ENCODE measurements at regions not wholly inside any gene's neighbourhood (a gene's known extent, or its start where the extent isn't known, plus 50 kb on each side); places are given as distances from the start of the nearest gene placed in this dataset.

- no peak for DNase-seq
- no peak overlapping the region for H3K4me3 Mint-ChIP-seq
- intact Hi-C loops (cut with micrococcal nuclease), result no loop called here
- H3K27ac Mint-ChIP-seq, result no peak overlapping the region
- CTCF ChIA-PET, result no interaction called here
- H3K9me3 Mint-ChIP-seq, result no peaks in the 10 kb centered on the region
- H3K27me3 Mint-ChIP-seq (ENCODE audit: low read depth), result peaks cover 3% of the 10 kb centered on the region
- H3K36me3 Mint-ChIP-seq (ENCODE audit: low read depth), result no peaks in the 10 kb centered on the region
- no peaks in the 10 kb centered on the region for H3K4me1 Mint-ChIP-seq (ENCODE audit: low read depth)
Observed at GRCh38 chr18:45241982-45242565, 373.2 kb upstream of the SLC14A2 start.

- Mint-ChIP-seq H3K36me3 (ENCODE audit: low read depth) (no peaks in the 10 kb centered on the region), H3K4me3 (no peak overlapping the region)
- CTCF ChIA-PET, result no interaction called here
Observed at GRCh38 chr18:45243340-45244110, 371.8 kb upstream of the SLC14A2 start.

GRCh38 chr18:45245091-45245511 is 370.2 kb upstream of the SLC14A2 start:
- CTCF ChIA-PET, result no interaction called here
- no peak for DNase-seq
- no peaks in the 10 kb centered on the region for H3K9me3 Mint-ChIP-seq
- no peaks in the 10 kb centered on the region for H3K4me1 Mint-ChIP-seq (ENCODE audit: low read depth)
- no peak overlapping the region for H3K27ac Mint-ChIP-seq
- peaks cover 5% of the 10 kb centered on the region for H3K27me3 Mint-ChIP-seq (ENCODE audit: low read depth)
- intact Hi-C loops (cut with micrococcal nuclease), result no loop called here
- H3K36me3 Mint-ChIP-seq (ENCODE audit: low read depth), result no peaks in the 10 kb centered on the region
- no peak overlapping the region for H3K4me3 Mint-ChIP-seq

More at GRCh38 chr18:45243340-45244110, 371.8 kb upstream of the SLC14A2 start:
- H3K9me3 Mint-ChIP-seq, result no peaks in the 10 kb centered on the region
- H3K4me1 Mint-ChIP-seq (ENCODE audit: low read depth), result no peaks in the 10 kb centered on the region
- peaks cover 3% of the 10 kb centered on the region for H3K27me3 Mint-ChIP-seq (ENCODE audit: low read depth)
- no peak for DNase-seq
- no peak overlapping the region for H3K27ac Mint-ChIP-seq
- intact Hi-C loops (cut with micrococcal nuclease), result no loop called here

GRCh38 chr18:45248240-45248903 is 366.9 kb upstream of the SLC14A2 start:
- Mint-ChIP-seq H3K4me3 (no peak overlapping the region), H3K4me1 (ENCODE audit: low read depth) (no peaks in the 10 kb centered on the region), H3K9me3 (no peaks in the 10 kb centered on the region), H3K36me3 (ENCODE audit: low read depth) (no peaks in the 10 kb centered on the region), H3K27me3 (ENCODE audit: low read depth) (peaks cover 4% of the 10 kb centered on the region), H3K27ac (no peak overlapping the region)
- intact Hi-C loops (cut with micrococcal nuclease), result no loop called here
- CTCF ChIA-PET, result no interaction called here
- no peak for DNase-seq

GRCh38 chr18:45249246-45249661 is 366.0 kb upstream of the SLC14A2 start:
- Mint-ChIP-seq H3K27me3 (ENCODE audit: low read depth) (peaks cover 5% of the 10 kb centered on the region), H3K4me1 (ENCODE audit: low read depth) (no peaks in the 10 kb centered on the region), H3K4me3 (no peak overlapping the region), H3K27ac (no peak overlapping the region), H3K9me3 (no peaks in the 10 kb centered on the region), H3K36me3 (ENCODE audit: low read depth) (no peaks in the 10 kb centered on the region)
- CTCF ChIA-PET, result no interaction called here
- intact Hi-C loops (cut with micrococcal nuclease), result no loop called here
- no peak for DNase-seq

- Mint-ChIP-seq H3K9me3 (no peaks in the 10 kb centered on the region), H3K4me3 (no peak overlapping the region), H3K4me1 (ENCODE audit: low read depth) (no peaks in the 10 kb centered on the region), H3K27me3 (ENCODE audit: low read depth) (peaks cover 6% of the 10 kb centered on the region), H3K36me3 (ENCODE audit: low read depth) (no peaks in the 10 kb centered on the region), H3K27ac (no peak overlapping the region)
- DNase-seq, result no peak
- CTCF ChIA-PET, result no interaction called here
- intact Hi-C loops (cut with micrococcal nuclease), result no loop called here
Observed at GRCh38 chr18:45250479-45250878, 364.8 kb upstream of the SLC14A2 start.

GRCh38 chr18:45251236-45251635 is 364.0 kb upstream of the SLC14A2 start:
- no peaks in the 10 kb centered on the region for H3K9me3 Mint-ChIP-seq
- no peak for DNase-seq
- no peaks in the 10 kb centered on the region for H3K4me1 Mint-ChIP-seq (ENCODE audit: low read depth)
- intact Hi-C loops (cut with micrococcal nuclease), result no loop called here
- H3K27me3 Mint-ChIP-seq (ENCODE audit: low read depth), result peaks cover 6% of the 10 kb centered on the region
- no peaks in the 10 kb centered on the region for H3K36me3 Mint-ChIP-seq (ENCODE audit: low read depth)
- no peak overlapping the region for H3K27ac Mint-ChIP-seq
- no peak overlapping the region for H3K4me3 Mint-ChIP-seq
- CTCF ChIA-PET, result no interaction called here

GRCh38 chr18:45252474-45252873 is 362.8 kb upstream of the SLC14A2 start:
- Mint-ChIP-seq H3K27ac (no peak overlapping the region), H3K9me3 (no peaks in the 10 kb centered on the region), H3K4me1 (ENCODE audit: low read depth) (no peaks in the 10 kb centered on the region), H3K4me3 (no peak overlapping the region), H3K27me3 (ENCODE audit: low read depth) (peaks cover 6% of the 10 kb centered on the region), H3K36me3 (ENCODE audit: low read depth) (no peaks in the 10 kb centered on the region)
- no peak for DNase-seq
- intact Hi-C loops (cut with micrococcal nuclease), result no loop called here
- CTCF ChIA-PET, result interaction anchor here (0.6 kb wide), 1 partner anchor 396 kb away, joined by 3 read pairs; no protein-coding TSS in a partner anchor

GRCh38 chr18:45253056-45253565 is 362.2 kb upstream of the SLC14A2 start:
- intact Hi-C loops (cut with micrococcal nuclease), result no loop called here
- Mint-ChIP-seq H3K36me3 (ENCODE audit: low read depth) (no peaks in the 10 kb centered on the region), H3K27me3 (ENCODE audit: low read depth) (peaks cover 6% of the 10 kb centered on the region), H3K9me3 (no peaks in the 10 kb centered on the region), H3K4me1 (ENCODE audit: low read depth) (no peaks in the 10 kb centered on the region), H3K27ac (no peak overlapping the region), H3K4me3 (no peak overlapping the region)
- no peak for DNase-seq
- CTCF ChIA-PET, result no interaction called here

- CTCF ChIA-PET, result interaction anchor here (1.1 kb wide), 1 partner anchor 10 kb away, joined by 3 read pairs; no protein-coding TSS in a partner anchor
Observed at GRCh38 chr18:45253973-45254708, 361.1 kb upstream of the SLC14A2 start.

GRCh38 chr18:45254709-45255082 is 360.6 kb upstream of the SLC14A2 start:
- CTCF ChIA-PET, result interaction anchor here (1.1 kb wide), 1 partner anchor 9 kb away, joined by 3 read pairs; no protein-coding TSS in a partner anchor
- intact Hi-C loops (cut with micrococcal nuclease), result no loop called here
- H3K4me1 Mint-ChIP-seq (ENCODE audit: low read depth), result no peaks in the 10 kb centered on the region

More at GRCh38 chr18:45253973-45254708, 361.1 kb upstream of the SLC14A2 start:
- intact Hi-C loops (cut with micrococcal nuclease), result no loop called here
- H3K4me3 Mint-ChIP-seq, result no peak overlapping the region
- H3K27ac Mint-ChIP-seq, result no peak overlapping the region
- no peaks in the 10 kb centered on the region for H3K9me3 Mint-ChIP-seq
- no peaks in the 10 kb centered on the region for H3K36me3 Mint-ChIP-seq (ENCODE audit: low read depth)
- no peaks in the 10 kb centered on the region for H3K4me1 Mint-ChIP-seq (ENCODE audit: low read depth)
- no peak for DNase-seq
- peaks cover 6% of the 10 kb centered on the region for H3K27me3 Mint-ChIP-seq (ENCODE audit: low read depth)

More at GRCh38 chr18:45254709-45255082, 360.6 kb upstream of the SLC14A2 start:
- Mint-ChIP-seq H3K27me3 (ENCODE audit: low read depth) (peaks cover 4% of the 10 kb centered on the region), H3K9me3 (no peaks in the 10 kb centered on the region), H3K4me3 (no peak overlapping the region), H3K36me3 (ENCODE audit: low read depth) (no peaks in the 10 kb centered on the region), H3K27ac (no peak overlapping the region)
- DNase-seq, result no peak
